Hematopoietic multipotent progenitor cell treated with erythropoietin and hydrocortisone succinate and interleukin-3 and kit ligand, for 17 days (in vitro differentiated cells): ENCODE measurements at regions not wholly inside any gene's neighbourhood (a gene's known extent, or its start where the extent isn't known, plus 50 kb on each side); places are given as distances from the start of the nearest gene placed in this dataset.
A peak's percentile ranks its signal among the peaks of the same experiment; 100 is the strongest.

Experiments
- DNase-seq: peaks from one replicate; pipeline ENCODE4 v3.0.0-alpha.2; 2015; ENCODE audit warnings: low spot score

- DNase-seq = no peak
Observed at GRCh38 chr1:55402671-55403464, 187.7 kb upstream of the USP24 start.

GRCh38 chr1:55402142-55402541 lies 187.0 kb upstream of the USP24 start:
- DNase-seq = no peak

GRCh38 chr1:55400508-55400907 lies 185.3 kb upstream of the USP24 start:
- no peak for DNase-seq

- DNase-seq = no peak
Observed at GRCh38 chr1:55399346-55399745, 184.2 kb upstream of the USP24 start.

DNA sequence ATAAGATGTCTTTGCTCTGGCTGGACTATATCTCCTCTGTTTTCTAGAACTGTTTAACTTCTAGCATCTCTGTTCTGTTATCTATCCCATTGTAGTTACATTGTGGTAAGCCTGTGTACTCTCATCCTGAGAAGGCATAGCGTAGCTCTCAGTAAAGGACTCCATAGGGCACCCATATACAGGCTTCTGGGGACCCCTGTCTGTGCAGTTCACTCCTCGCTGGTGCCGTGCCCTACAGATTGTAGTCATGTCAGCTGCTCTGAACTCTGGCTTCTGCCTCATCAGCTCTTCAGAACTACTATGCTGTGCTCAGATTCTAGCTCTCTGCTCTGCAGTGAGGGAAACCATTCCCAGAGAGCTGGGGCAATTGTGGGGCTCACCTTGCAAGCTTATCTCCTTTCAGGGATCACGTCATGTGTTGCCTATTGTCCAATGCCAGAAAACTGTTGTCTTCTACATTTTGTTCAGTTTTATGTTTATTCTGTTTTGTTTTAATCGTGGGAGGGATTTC lies 181.3 kb upstream of the USP24 start:
- no peak for DNase-seq

GRCh38 chr1:55388960-55389359 lies 173.8 kb upstream of the USP24 start:
- DNase-seq = no peak

GRCh38 chr1:55387145-55387544 lies 172.0 kb upstream of the USP24 start:
- no peak for DNase-seq

DNA sequence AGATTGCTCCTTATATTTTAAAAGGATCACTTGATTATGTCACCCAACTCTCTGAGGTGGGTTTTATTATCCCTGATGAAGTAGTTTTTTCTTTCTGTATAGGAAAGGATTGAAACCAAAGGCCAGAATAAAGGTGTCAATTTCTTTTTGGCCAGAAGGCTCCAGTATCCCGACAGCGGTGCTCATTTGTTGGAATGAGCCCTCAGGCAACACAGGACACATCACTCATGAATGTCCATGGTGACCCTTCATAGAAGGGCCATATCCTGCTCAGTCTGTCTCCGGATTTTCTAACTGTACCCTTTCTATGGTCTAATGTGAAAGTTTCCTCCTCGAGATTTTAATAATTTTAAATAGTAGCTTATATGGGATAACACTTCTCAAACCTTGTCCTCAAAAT lies 171.3 kb upstream of the USP24 start:
- no peak for DNase-seq

- DNase-seq = no peak
Observed at GRCh38 chr1:55385402-55386018, 170.3 kb upstream of the USP24 start.

GRCh38 chr1:55384637-55385036 lies 169.5 kb upstream of the USP24 start:
- no peak for DNase-seq

DNA sequence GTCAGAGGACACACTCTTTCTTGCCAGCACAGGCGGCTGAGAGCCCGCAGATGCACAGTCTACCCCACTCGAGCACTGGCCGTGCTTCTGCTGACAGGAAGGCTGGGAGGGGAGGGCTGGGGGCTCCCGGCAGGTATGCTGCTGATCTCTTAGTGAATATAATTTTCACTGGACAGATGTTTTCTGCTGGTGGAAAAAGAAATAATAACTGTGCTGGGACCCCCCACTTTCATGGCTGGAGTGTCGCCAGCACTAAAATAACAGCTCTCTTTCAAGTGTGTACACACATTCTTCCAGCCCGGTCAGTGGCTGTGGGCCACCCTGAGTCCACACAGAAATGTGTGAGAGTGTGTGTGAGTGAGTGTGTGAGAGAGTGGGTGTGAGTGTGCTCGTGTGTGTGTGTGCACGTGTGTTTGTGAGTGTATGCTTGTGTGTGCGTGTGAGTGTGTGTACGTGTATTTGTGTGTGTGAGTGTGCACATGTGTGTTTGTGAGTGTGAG lies 167.7 kb upstream of the USP24 start:
- DNase-seq = no peak

DNA sequence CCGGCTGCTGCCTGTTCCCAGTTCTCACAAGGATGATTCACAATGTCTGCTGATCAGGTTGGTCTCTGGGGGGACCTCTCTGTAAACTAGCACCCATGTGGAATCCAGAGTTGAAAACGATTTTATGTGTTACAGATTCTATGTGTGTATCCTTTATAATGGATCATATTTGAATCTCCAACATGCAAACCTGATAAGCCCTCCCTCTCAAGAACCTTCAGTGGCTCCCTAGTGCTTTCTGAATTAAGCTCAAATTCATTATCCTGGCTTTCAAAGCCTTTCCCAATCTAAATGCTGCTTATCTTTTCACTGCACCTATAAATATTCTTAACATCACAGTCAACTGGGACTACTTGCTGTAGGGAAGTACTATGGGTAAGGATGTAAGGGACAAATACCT lies 166.8 kb upstream of the USP24 start:
- no peak for DNase-seq

DNA sequence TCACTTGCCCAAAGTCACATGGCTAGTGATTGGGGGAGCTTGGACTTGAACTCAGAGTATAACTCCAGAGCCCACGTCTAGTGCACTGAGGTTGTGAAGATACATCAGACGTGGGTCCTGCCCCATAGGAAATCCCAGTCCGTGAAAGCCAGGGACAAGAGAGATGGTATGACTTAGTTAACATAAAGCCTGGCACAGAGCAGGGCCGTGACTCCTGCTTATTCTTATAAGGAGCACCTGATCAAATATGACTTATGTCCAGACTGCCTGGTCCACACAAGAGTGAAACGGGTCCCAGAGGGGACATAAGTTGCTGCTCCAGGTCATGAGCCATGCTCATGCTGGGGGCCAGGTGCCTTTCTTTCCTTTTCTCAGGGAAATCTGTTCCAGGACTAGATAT lies 166.3 kb upstream of the USP24 start:
- DNase-seq = no peak

DNA sequence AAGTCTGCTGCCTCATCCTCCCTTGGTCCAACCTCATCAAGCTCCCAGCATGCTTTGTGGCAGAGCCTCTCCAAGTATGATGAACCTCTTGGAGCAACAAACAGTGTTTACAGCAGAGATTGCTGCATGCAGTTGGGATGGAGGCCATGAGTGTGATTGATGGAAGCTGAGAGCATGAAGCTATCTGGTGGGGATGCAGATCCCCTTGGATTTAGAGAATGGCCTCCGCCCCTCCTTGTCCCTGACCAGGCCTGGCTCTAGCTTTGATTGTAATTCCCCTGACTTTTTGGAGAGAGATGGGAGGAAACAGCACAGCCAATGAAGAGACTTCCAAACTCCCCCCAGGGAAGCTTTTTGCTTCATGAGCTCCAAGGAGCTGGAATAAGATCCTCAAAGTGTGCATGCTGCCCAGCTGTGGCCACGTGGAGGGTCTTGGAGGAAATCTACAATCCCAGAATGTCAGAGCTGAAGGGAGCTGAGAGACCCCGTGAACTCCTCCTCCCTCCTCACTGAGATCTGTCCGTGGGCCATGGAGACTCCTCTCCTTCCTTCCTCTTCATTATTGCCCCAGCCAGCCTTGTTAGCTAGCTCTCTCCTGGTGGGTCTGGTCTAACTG lies 165.3 kb upstream of the USP24 start:
- no peak for DNase-seq

GRCh38 chr1:55378582-55378981 lies 163.4 kb upstream of the USP24 start:
- no peak for DNase-seq

GRCh38 chr1:55376897-55377296 lies 161.7 kb upstream of the USP24 start:
- DNase-seq = no peak

GRCh38 chr1:55375617-55376258 lies 160.6 kb upstream of the USP24 start:
- peak; percentile 56 for DNase-seq

GRCh38 chr1:55374801-55375616 lies 159.8 kb upstream of the USP24 start:
- DNase-seq = no peak

DNA sequence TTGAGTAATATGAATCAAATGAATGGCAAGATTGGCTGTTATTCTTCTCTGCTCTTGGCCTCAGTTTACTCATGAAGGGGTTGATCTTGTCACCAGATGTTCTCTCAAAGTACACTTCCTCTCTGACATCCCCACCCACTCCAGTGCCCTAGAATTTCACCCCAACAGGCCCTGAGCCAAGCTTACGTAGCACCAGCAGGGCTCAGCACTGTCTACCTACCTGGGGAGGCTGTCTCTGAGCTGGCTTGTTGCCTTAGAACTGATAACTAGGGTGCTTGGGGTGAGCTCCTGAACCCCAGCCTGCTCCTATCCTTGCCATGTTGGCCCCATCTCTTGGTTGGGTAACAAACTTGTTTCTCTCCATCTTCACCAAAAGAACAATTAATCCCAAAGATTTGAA lies 159.1 kb upstream of the USP24 start:
- DNase-seq = no peak

DNA sequence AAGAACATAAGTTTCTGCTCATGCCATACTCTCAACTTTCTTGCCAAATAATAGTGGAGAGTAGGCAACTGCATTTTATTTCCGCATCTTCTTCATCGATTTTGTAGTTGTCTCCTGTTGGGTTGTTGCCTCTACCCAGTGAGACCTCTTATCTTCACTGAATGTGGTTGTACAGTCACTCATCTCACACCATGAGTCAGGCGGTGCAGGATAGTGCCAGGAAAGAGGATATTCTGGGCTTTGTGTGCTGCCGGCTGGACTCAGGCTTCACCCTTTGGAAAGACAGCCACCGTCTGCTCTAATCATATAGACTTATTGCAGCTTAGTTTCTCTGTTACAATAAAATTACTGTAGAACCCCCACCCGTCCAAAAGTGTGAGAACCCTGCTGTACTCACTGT lies 154.3 kb upstream of the USP24 start:
- DNase-seq = no peak

GRCh38 chr1:55368698-55369097 lies 153.5 kb upstream of the USP24 start:
- DNase-seq = no peak

GRCh38 chr1:55367273-55367672 lies 152.1 kb upstream of the USP24 start:
- DNase-seq = no peak
